ENCODE measurements at regions not wholly inside any gene's neighbourhood (a gene's known extent, or its start where the extent isn't known, plus 50 kb on each side); places are given as distances from the start of the nearest gene placed in this dataset.

DNA sequence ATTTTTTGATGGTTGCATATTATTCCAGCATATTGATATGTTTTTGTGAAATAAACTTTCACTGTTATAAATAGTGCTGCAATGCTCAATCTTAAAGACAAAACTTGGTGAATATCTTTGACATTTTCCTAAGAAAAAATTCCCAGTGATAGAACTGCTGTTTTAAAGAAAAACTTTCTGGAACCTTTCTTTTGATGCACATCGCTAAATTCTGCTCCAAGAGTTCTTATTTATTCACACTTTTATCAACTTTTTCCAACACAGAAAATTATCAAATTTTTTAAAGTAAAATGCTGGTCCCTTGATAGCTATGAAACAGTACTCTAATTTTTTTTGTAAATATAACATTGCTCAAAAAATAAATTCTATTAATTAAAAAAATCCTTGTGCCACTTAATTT lies 196.6 kb downstream of the HS3ST3A1 start:
- no peak overlapping the region for H3K4me3 ChIP-seq (ENCODE audit: low read length)

GRCh38 chr17:13403982-13404946 lies 197.5 kb downstream of the HS3ST3A1 start:
- TF ChIP-seq, protein P1, sequence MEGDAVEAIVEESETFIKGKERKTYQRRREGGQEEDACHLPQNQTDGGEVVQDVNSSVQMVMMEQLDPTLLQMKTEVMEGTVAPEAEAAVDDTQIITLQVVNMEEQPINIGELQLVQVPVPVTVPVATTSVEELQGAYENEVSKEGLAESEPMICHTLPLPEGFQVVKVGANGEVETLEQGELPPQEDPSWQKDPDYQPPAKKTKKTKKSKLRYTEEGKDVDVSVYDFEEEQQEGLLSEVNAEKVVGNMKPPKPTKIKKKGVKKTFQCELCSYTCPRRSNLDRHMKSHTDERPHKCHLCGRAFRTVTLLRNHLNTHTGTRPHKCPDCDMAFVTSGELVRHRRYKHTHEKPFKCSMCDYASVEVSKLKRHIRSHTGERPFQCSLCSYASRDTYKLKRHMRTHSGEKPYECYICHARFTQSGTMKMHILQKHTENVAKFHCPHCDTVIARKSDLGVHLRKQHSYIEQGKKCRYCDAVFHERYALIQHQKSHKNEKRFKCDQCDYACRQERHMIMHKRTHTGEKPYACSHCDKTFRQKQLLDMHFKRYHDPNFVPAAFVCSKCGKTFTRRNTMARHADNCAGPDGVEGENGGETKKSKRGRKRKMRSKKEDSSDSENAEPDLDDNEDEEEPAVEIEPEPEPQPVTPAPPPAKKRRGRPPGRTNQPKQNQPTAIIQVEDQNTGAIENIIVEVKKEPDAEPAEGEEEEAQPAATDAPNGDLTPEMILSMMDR (IDR thresholded peaks at IDR 0.05), result no peak
- H3K27me3 ChIP-seq (ENCODE audit: control insufficient read depth, insufficient read depth, low read length), result no peaks in the 10 kb centered on the region
- H3K27ac Mint-ChIP-seq, result no peak overlapping the region
- no peak overlapping the region for H3K27ac ChIP-seq (ENCODE audit: low read length)
- peaks cover 0 to 2% of the 10 kb centered on the region in 2 donors for H3K9me3 Mint-ChIP-seq
- no peaks in the 10 kb centered on the region for H3K27me3 Mint-ChIP-seq (ENCODE audit: low read depth in 2 of 2)
- ATAC-seq (no peak), DNase-seq (no peak)
- no peaks in the 10 kb centered on the region for H3K4me1 Mint-ChIP-seq
- no peak overlapping the region for H3K4me3 ChIP-seq (ENCODE audit: low read length)
- H3K36me3 Mint-ChIP-seq, result no peaks in the 10 kb centered on the region
- no peak overlapping the region for H3K4me3 Mint-ChIP-seq
- intact Hi-C loops (cut with micrococcal nuclease), result no loop called here
- 88% methylated on average over 3 of the region's 4 CpGs for WGBS (ENCODE audit: insufficient coverage)
- no peaks in the 10 kb centered on the region for H3K9me3 ChIP-seq (ENCODE audit: control insufficient read depth, insufficient read depth, low read length)
- H3K36me3 ChIP-seq (ENCODE audit: control insufficient read depth, insufficient read depth, low read length), result no peaks in the 10 kb centered on the region
- H3K4me1 ChIP-seq (ENCODE audit: control insufficient read depth, insufficient read depth, low read length), result no peaks in the 10 kb centered on the region

More for the DNA sequence above, 196.6 kb downstream of the HS3ST3A1 start:
- Mint-ChIP-seq H3K36me3 (no peaks in the 10 kb centered on the region), H3K27ac (no peak overlapping the region), H3K9me3 (peaks cover 0 to 6% of the 10 kb centered on the region in 2 donors), H3K4me1 (no peaks in the 10 kb centered on the region), H3K27me3 (ENCODE audit: low read depth in 2 of 2) (no peaks in the 10 kb centered on the region), H3K4me3 (no peak overlapping the region)
- WGBS (ENCODE audit: insufficient coverage), result 100% methylated on average over 1 of the region's 1 CpG
- no peak for ATAC-seq
- Histone ChIP-seq H3K27me3 (ENCODE audit: control insufficient read depth, insufficient read depth, low read length) (no peaks in the 10 kb centered on the region), H3K27ac (ENCODE audit: low read length) (no peak overlapping the region), H3K36me3 (ENCODE audit: control insufficient read depth, insufficient read depth, low read length) (no peaks in the 10 kb centered on the region), H3K9me3 (ENCODE audit: control insufficient read depth, insufficient read depth, low read length) (no peaks in the 10 kb centered on the region), H3K4me1 (ENCODE audit: control insufficient read depth, insufficient read depth, low read length) (no peaks in the 10 kb centered on the region)
- no peak for DNase-seq
- TF ChIP-seq, protein P1 (IDR thresholded peaks at IDR 0.05), result no peak
- intact Hi-C loops (cut with micrococcal nuclease), result no loop called here

DNA sequence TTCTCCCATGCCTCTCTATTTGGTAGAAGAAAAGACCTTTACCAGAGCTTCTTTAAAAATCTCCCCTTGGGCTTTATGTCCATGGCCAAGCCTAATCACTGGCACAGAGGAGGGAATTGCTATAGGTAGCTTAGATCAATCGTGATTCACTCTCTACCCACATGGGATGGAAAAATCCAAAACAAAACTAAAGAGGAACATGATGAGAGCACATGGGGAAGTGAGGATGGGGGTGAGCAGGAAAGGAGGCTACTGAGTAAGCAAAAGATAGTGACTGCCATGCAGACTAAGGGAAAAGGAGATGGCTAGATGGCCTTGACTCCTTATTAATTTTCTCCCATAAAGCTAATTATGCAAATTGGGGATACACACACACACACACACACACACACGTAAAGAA lies 201.2 kb downstream of the HS3ST3A1 start:
- DNase-seq (no peak), ATAC-seq (no peak)
- WGBS (ENCODE audit: insufficient coverage), result 77% methylated on average over 1 of the region's 2 CpGs
- Histone ChIP-seq H3K9me3 (ENCODE audit: control insufficient read depth, insufficient read depth, low read length) (no peaks in the 10 kb centered on the region), H3K36me3 (ENCODE audit: control insufficient read depth, insufficient read depth, low read length) (no peaks in the 10 kb centered on the region), H3K27ac (ENCODE audit: low read length) (no peak overlapping the region), H3K4me1 (ENCODE audit: control insufficient read depth, insufficient read depth, low read length) (no peaks in the 10 kb centered on the region), H3K27me3 (ENCODE audit: control insufficient read depth, insufficient read depth, low read length) (no peaks in the 10 kb centered on the region), H3K4me3 (ENCODE audit: low read length) (no peak overlapping the region)
- Mint-ChIP-seq H3K27ac (no peak overlapping the region), H3K4me3 (no peak overlapping the region), H3K27me3 (ENCODE audit: low read depth in 2 of 2) (no peaks in the 10 kb centered on the region), H3K9me3 (peaks cover 0 to 2% of the 10 kb centered on the region in 2 donors), H3K4me1 (no peaks in the 10 kb centered on the region), H3K36me3 (no peaks in the 10 kb centered on the region)
- TF ChIP-seq, protein P1 (IDR thresholded peaks at IDR 0.05), result no peak
- intact Hi-C loops (cut with micrococcal nuclease), result no loop called here

Data from natural killer cell (primary cell).